SK-N-SH treated with all-trans-retinoic acid at 6 μM for 48 hours (cell line): ENCODE measurements at regions not wholly inside any gene's neighbourhood (a gene's known extent, or its start where the extent isn't known, plus 50 kb on each side); places are given as distances from the start of the nearest gene placed in this dataset.

Experiments used
- ARNTL ChIP-seq: fragments of 450-650 bp; formaldehyde crosslinking; IDR thresholded peaks from 2 replicates; pipeline ENCODE4 v1.5.0; 2020; ENCODE audit warnings: low read depth, mild to moderate bottlenecking, moderate library complexity, borderline replicate concordance
- ZC3H10 ChIP-seq: fragments of 250-450 bp; sonication (Bioruptor Pico); IDR thresholded peaks from 2 replicates; pipeline ENCODE4 v1.5.1; 2021; ENCODE audit warnings: mild to moderate bottlenecking, moderate library complexity
- ZNF8 ChIP-seq: fragments of 450-650 bp; formaldehyde crosslinking; IDR thresholded peaks from 2 replicates; pipeline ENCODE4 v1.5.0; 2020; ENCODE audit warnings: mild to moderate bottlenecking, moderate library complexity

- no peak for TF ChIP-seq ARNTL (CRISPR knock-in tag)
- no peak for TF ChIP-seq ZC3H10 (CRISPR knock-in tag)
- no peak for TF ChIP-seq ZNF8 (CRISPR knock-in tag)
These were observed 398.2 kb downstream of the PABPC4L start for GRCh38 chr4:133803341-133803740.
